A549 (cell line): ENCODE measurements at regions not wholly inside any gene's neighbourhood (a gene's known extent, or its start where the extent isn't known, plus 50 kb on each side); places are given as distances from the start of the nearest gene placed in this dataset.

ENCODE experiments used
- ATAC-seq, 2 experiments: fragments of 200-7000 bp in 1 of 2; fragments of >200 bp in 1 of 2; cut with Nextera tagmentation in 1 of 2; cut with Tn5 transposase in 1 of 2; 3 replicates each; pipeline versions ENCODE4 v1.8.0 to v1.9.1; 2018 to 2020; ENCODE audit warnings: mild to moderate bottlenecking in 1 of 2, moderate library complexity in 1 of 2
- CTCF ChIA-PET: fragments of 300-600 bp; sonication (Branson Sonifier 250); formaldehyde crosslinking; extraction: SDS; loops from one replicate; lab custom pipeline; 2021; ENCODE audit warnings: antibody characterized with exemption, inconsistent platforms; lab: Yijun Ruan, JAX
- POLR2A ChIA-PET: fragments of 350-600 bp; formaldehyde crosslinking; extraction: SDS; loops from one replicate; lab custom pipeline; 2021; ENCODE audit warnings: antibody characterized with exemption, inconsistent platforms; lab: Yijun Ruan, JAX
- DNase-seq, 2 experiments: peaks; one replicate each; pipeline versions ENCODE4 v3.0.0 to v3.0.0-alpha.2; 2011 to 2016; ENCODE audit warnings: low read depth in 1 of 2, low spot score in 1 of 2
- FAIRE-seq: peaks from 2 replicates; lab custom pipeline; 2011; peaks lifted over from hg19 to GRCh38; lab: Jason Lieb, UNC
- H3K27ac ChIP-seq, 2 experiments: fragments of >200 bp; sonication (Bioruptor Twin); formaldehyde crosslinking; 3 replicates each; pipeline ENCODE4 v1.5.1; 2016 to 2017
- H3K4me1 ChIP-seq: fragments of >200 bp; sonication (Bioruptor Twin); formaldehyde crosslinking; 3 replicates; pipeline ENCODE4 v1.6.1; 2016
- H3K4me2 ChIP-seq: fragments of >200 bp; sonication (Bioruptor Twin); formaldehyde crosslinking; 3 replicates; pipeline ENCODE4 v1.6.1; 2016
- H3K4me3 ChIP-seq: fragments of >200 bp; sonication (Bioruptor Twin); formaldehyde crosslinking; 3 replicates; pipeline ENCODE4 v1.5.1; 2016
- H3K9me3 ChIP-seq: fragments of >200 bp; sonication (Bioruptor Twin); formaldehyde crosslinking; 3 replicates; pipeline ENCODE4 v1.6.1; 2016
- EHMT2 ChIP-seq: fragments of 200-600 bp; sonication (generic); IDR thresholded peaks from 2 replicates; pipeline ENCODE4 v1.6.1; 2016; ENCODE audit warnings: antibody characterized with exemption, low read depth, mild to moderate bottlenecking, moderate library complexity
- EP300 ChIP-seq, 2 experiments: fragments of >200 bp; sonication (Bioruptor Twin); formaldehyde crosslinking; IDR thresholded peaks; 2 replicates in 1 of 2; 3 replicates in 1 of 2; pipeline ENCODE4 v1.6.1; 2016 to 2017
- ESRRA ChIP-seq: fragments of 150-350 bp; IDR thresholded peaks from 2 replicates; pipeline ENCODE4 v1.6.1; 2014; ENCODE audit warnings: mild to moderate bottlenecking, low read length, borderline replicate concordance
- FOSL2 ChIP-seq, 2 experiments: fragments of 450-650 bp in 1 of 2; fragments of >200 bp in 1 of 2; sonication (Bioruptor Twin) in 1 of 2; formaldehyde crosslinking; IDR thresholded peaks; 2 replicates each; pipeline versions ENCODE4 v1.5.0 to v1.6.1; 2016 to 2020; ENCODE audit warnings: mild to moderate bottlenecking in 1 of 2, moderate library complexity in 1 of 2
- GATA3 ChIP-seq: IDR thresholded peaks from 2 replicates; pipeline ENCODE4 v1.6.1; 2012; ENCODE audit warnings: borderline replicate concordance
- HEYL ChIP-seq: fragments of 250-450 bp; sonication (Bioruptor Pico); IDR thresholded peaks from 2 replicates; pipeline ENCODE4 v1.8.0; 2021; ENCODE audit warnings: mild to moderate bottlenecking, moderate library complexity
- HOXA7 ChIP-seq: fragments of 250-450 bp; sonication (Bioruptor Pico); IDR thresholded peaks from 2 replicates; pipeline ENCODE4 v1.5.0; 2020; ENCODE audit warnings: mild to moderate bottlenecking, moderate library complexity
- HOXB13 ChIP-seq: fragments of 250-450 bp; sonication (Bioruptor Pico); IDR thresholded peaks from 2 replicates; pipeline ENCODE4 v1.5.0; 2020; ENCODE audit warnings: low read depth, mild to moderate bottlenecking, moderate library complexity
- KDM5A ChIP-seq: fragments of 200-600 bp; sonication (generic); IDR thresholded peaks from 2 replicates; pipeline ENCODE4 v1.6.1; 2016; ENCODE audit warnings: antibody characterized with exemption, mild to moderate bottlenecking
- MAFK ChIP-seq: fragments of 450-650 bp; IDR thresholded peaks from 2 replicates; pipeline ENCODE4 v1.6.1; 2014; ENCODE audit not compliant: partially characterized antibody
- MAZ ChIP-seq: fragments of 150-350 bp; IDR thresholded peaks from 2 replicates; pipeline ENCODE4 v1.6.1; 2014; ENCODE audit warnings: antibody characterized with exemption, low read depth, low read length, borderline replicate concordance
- NFE2L2 ChIP-seq: fragments of 150-350 bp; conservative IDR thresholded peaks from 2 replicates; pipeline ENCODE4 v1.6.1; 2014; ENCODE audit warnings: low read length
- POLR2AphosphoS2 ChIP-seq: conservative IDR thresholded peaks from 2 replicates; pipeline ENCODE4 v1.6.1; 2012; ENCODE audit warnings: low read length, improper control_type of control experiment, inconsistent platforms
- RARB ChIP-seq: fragments of 250-450 bp; sonication (Bioruptor Pico); IDR thresholded peaks from 2 replicates; pipeline ENCODE4 v1.8.0; 2021; ENCODE audit warnings: mild to moderate bottlenecking, moderate library complexity
- RNF2 ChIP-seq: fragments of 200-600 bp; sonication (generic); IDR thresholded peaks from 2 replicates; pipeline ENCODE4 v1.6.1; 2016; ENCODE audit warnings: low read depth, mild to moderate bottlenecking, antibody characterized with exemption, moderate library complexity, borderline replicate concordance
- SREBF2 ChIP-seq: fragments of 450-650 bp; IDR thresholded peaks from 2 replicates; pipeline ENCODE4 v1.6.1; 2014; ENCODE audit warnings: mild to moderate bottlenecking, moderate library complexity
- TP53 ChIP-seq: fragments of 250-450 bp; sonication (Bioruptor Pico); IDR thresholded peaks from 2 replicates; pipeline ENCODE4 v1.5.0; 2021; ENCODE audit warnings: mild to moderate bottlenecking, moderate library complexity
- ZC3H11A ChIP-seq: fragments of 450-650 bp; IDR thresholded peaks from 2 replicates; pipeline ENCODE4 v1.6.1; 2014; ENCODE audit warnings: antibody characterized with exemption, mild to moderate bottlenecking
- ZFP36 ChIP-seq: fragments of 450-650 bp; IDR thresholded peaks from 2 replicates; pipeline ENCODE4 v1.6.1; 2014; ENCODE audit warnings: borderline replicate concordance; ENCODE audit not compliant: partially characterized antibody
- ZSCAN20 ChIP-seq: fragments of 250-450 bp; sonication (Bioruptor Pico); IDR thresholded peaks from 2 replicates; pipeline ENCODE4 v1.8.0; 2022; ENCODE audit warnings: mild to moderate bottlenecking, moderate library complexity
- WGBS: methylation state at CpG from one replicate; pipeline ENCODE4 v1.1.6; 2017; ENCODE audit errors: missing lambda C conversion rate; 5-methylcytosine and 5-hydroxymethylcytosine counted together
- TF ChIP-seq, protein P1 (sequence below): IDR thresholded peaks from 2 replicates; pipeline ENCODE4 v1.6.1; 2012
- TF ChIP-seq, protein P2 (sequence below): fragments of 250-450 bp; sonication (Bioruptor Pico); IDR thresholded peaks from 2 replicates; pipeline ENCODE4 v1.5.0; 2020; ENCODE audit warnings: low read depth, mild to moderate bottlenecking, moderate library complexity

DNA sequence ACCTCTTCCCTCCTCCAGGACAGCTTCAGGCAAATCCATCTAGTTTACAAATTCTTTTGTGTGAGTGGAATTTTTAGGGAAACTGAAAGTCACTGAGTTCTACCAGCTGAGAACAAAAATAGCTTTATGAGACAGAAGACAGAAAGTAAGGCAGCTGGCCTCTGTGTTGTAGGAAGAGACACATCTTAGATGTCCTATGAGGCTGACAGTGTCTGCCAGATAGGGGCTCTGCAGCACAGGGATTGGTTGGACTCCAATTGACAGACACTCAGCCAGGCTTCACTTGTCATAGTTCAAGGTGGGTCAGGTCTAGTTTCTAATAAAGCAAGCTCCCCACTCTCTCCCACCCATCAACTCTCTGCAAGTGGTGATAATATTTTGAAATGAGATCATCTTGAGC lies 574.9 kb downstream of the CCSER2 start:
- ChIA-PET CTCF (no interaction called here), POLR2A (no interaction called here)
- Histone ChIP-seq H3K4me2 (no peak overlapping the region), H3K27ac (no peak overlapping the region), H3K4me1 (no peaks in the 10 kb centered on the region), H3K4me3 (no peak overlapping the region), H3K9me3 (no peaks in the 10 kb centered on the region)
- ATAC-seq = no peak
- DNase-seq = no peak
- no peak for FAIRE-seq
- TF ChIP-seq RARB (CRISPR knock-in tag) (no peak), TP53 (CRISPR knock-in tag) (no peak), MAFK (no peak)
- TF ChIP-seq, protein P1, sequence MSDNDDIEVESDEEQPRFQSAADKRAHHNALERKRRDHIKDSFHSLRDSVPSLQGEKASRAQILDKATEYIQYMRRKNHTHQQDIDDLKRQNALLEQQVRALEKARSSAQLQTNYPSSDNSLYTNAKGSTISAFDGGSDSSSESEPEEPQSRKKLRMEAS = no peak

DNA sequence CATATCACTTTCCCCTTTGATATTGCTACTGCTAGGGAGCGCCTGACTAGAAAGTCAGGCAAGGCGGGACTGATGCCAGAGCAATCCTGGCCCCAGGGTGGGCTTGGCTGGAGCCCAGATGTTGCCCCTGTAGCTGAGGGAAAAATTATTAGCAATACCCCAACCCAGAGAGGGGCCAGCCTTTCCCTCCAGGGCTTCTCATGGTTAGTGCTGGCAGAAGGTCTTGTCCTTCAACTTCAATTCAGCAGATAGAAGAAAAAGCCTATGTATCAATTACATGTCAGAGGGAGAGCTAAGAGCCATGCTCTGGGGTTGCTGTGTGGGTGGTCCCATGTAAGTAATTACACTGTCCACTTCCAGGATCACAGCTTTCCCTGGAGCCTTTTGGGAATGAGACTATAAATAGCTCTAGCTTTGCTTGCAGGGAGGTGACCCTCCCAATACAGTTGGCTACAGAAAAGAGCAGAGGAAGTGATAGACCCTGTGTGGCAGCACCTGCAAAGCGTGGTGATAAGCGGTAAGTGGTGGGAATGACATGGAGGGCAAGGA lies 579.1 kb downstream of the CCSER2 start:
- H3K4me3 ChIP-seq = no peak overlapping the region
- H3K9me3 ChIP-seq = no peaks in the 10 kb centered on the region
- FAIRE-seq = no peak
- ChIA-PET POLR2A (no interaction called here), CTCF (no interaction called here)
- no peaks in the 10 kb centered on the region for H3K4me1 ChIP-seq
- H3K4me2 ChIP-seq = no peak overlapping the region
- TF ChIP-seq, protein P2, sequence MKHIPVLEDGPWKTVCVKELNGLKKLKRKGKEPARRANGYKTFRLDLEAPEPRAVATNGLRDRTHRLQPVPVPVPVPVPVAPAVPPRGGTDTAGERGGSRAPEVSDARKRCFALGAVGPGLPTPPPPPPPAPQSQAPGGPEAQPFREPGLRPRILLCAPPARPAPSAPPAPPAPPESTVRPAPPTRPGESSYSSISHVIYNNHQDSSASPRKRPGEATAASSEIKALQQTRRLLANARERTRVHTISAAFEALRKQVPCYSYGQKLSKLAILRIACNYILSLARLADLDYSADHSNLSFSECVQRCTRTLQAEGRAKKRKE (CRISPR knock-in tag) = no peak
- TF ChIP-seq HEYL (no peak), ESRRA (no peak), HOXB13 (CRISPR knock-in tag) (no peak), GATA3 (no peak), HOXA7 (no peak), ZFP36 (no peak), ZSCAN20 (no peak), EHMT2 (no peak), MAFK (no peak), FOSL2 (IDR thresholded peaks at IDR 0.05) (no peak), FOSL2 (CRISPR knock-in tag; IDR thresholded peaks at IDR 0.05) (no peak)
- TF ChIP-seq, protein P1 = no peak
- TF ChIP-seq, all 56 proteins: peak for 0
- DNase-seq = no peak
- no peak overlapping the region for H3K27ac ChIP-seq
- ATAC-seq = no peak
- WGBS = 16% methylated on average over 4 of the region's 4 CpGs

DNA sequence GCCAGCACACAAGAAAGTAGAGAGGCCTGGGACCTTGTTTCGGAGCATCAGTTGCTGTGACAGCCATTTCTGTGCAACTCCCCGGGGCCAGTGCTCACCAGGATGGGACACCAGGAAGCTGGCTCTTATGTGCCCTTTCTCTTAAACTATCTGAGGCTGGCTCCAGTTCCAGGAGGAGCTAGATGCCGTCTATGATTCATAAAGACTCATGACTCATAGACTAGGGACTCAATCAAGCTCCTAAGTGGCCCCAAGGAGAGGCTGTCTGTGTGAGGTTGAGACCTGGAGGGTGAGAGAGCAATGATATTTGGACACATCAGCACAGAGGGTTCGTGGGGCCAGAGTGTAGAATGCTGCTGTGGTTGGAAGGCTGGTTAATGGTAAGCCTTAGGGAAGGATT lies 580.1 kb downstream of the CCSER2 start:
- no peak overlapping the region for H3K4me2 ChIP-seq
- CTCF ChIA-PET = no interaction called here
- FAIRE-seq = no peak
- WGBS = 0% methylated on average over 4 of the region's 4 CpGs
- ATAC-seq = no peak; a peak in 1 of 6 replicates
- H3K4me3 ChIP-seq = no peak overlapping the region
- DNase-seq = peak in 1 of 2 experiments; percentile 5
- TF ChIP-seq EP300 (IDR thresholded peaks at IDR 0.05) (no peak), ZSCAN20 (no peak), TP53 (CRISPR knock-in tag) (no peak), POLR2AphosphoS2 (no peak), SREBF2 (no peak), MAZ (no peak), RNF2 (no peak), ZC3H11A (no peak), NFE2L2 (no peak), HEYL (no peak), KDM5A (no peak)
- TF ChIP-seq, protein P1 = no peak
- H3K27ac ChIP-seq = no peak overlapping the region
- H3K9me3 ChIP-seq = no peaks in the 10 kb centered on the region
- no peaks in the 10 kb centered on the region for H3K4me1 ChIP-seq
- POLR2A ChIA-PET = no interaction called here
